ENCODE measurements at regions not wholly inside any gene's neighbourhood (a gene's known extent, or its start where the extent isn't known, plus 50 kb on each side); places are given as distances from the start of the nearest gene placed in this dataset.

- H3K4me3 ChIP-seq (ENCODE audit: low read depth, low read length) = no peak overlapping the region
- TF ChIP-seq, protein P1, sequence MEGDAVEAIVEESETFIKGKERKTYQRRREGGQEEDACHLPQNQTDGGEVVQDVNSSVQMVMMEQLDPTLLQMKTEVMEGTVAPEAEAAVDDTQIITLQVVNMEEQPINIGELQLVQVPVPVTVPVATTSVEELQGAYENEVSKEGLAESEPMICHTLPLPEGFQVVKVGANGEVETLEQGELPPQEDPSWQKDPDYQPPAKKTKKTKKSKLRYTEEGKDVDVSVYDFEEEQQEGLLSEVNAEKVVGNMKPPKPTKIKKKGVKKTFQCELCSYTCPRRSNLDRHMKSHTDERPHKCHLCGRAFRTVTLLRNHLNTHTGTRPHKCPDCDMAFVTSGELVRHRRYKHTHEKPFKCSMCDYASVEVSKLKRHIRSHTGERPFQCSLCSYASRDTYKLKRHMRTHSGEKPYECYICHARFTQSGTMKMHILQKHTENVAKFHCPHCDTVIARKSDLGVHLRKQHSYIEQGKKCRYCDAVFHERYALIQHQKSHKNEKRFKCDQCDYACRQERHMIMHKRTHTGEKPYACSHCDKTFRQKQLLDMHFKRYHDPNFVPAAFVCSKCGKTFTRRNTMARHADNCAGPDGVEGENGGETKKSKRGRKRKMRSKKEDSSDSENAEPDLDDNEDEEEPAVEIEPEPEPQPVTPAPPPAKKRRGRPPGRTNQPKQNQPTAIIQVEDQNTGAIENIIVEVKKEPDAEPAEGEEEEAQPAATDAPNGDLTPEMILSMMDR (IDR thresholded peaks at IDR 0.05; ENCODE audit: low read depth, low read length) = no peak
Observed at GRCh38 chr6:134451529-134451928, 133.6 kb upstream of the SGK1 start.

GRCh38 chr6:134449781-134450180 is 131.9 kb upstream of the SGK1 start:
- H3K4me3 ChIP-seq (ENCODE audit: low read depth, low read length) = no peak overlapping the region
- TF ChIP-seq, protein P1 (IDR thresholded peaks at IDR 0.05; ENCODE audit: low read depth, low read length) = no peak

GRCh38 chr6:134449004-134449403 is 131.1 kb upstream of the SGK1 start:
- TF ChIP-seq, protein P1 (IDR thresholded peaks at IDR 0.05; ENCODE audit: low read depth, low read length) = no peak
- no peak overlapping the region for H3K4me3 ChIP-seq (ENCODE audit: low read depth, low read length)

DNA sequence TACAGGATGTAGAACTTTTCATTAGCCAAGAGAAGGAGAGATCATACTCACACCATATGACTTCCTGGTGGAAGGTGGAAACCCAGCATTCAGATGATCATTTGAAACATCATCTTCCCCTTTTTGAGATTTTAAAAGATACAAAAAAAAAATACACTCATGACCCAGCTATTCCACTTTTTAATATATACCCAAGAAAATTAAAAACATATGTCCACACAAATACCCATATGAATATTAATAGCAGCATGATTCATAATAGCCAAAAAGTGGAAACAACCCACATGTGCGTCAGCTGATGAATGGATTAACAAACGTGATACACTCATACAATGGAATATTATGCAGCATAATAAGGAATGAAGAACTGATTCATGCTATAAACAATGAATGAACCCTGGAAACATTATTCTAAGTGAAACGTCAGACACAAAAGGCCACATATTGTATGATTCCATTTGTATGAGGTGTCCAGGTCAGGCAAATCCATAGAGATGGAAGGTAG is 130.0 kb upstream of the SGK1 start:
- H3K4me3 ChIP-seq (ENCODE audit: low read depth, low read length) = no peak overlapping the region
- TF ChIP-seq, protein P1 (IDR thresholded peaks at IDR 0.05; ENCODE audit: low read depth, low read length) = no peak

GRCh38 chr6:134447423-134447822 is 129.5 kb upstream of the SGK1 start:
- H3K4me3 ChIP-seq (ENCODE audit: low read depth, low read length) = no peak overlapping the region

GRCh38 chr6:134446896-134447295 is 129.0 kb upstream of the SGK1 start:
- H3K4me3 ChIP-seq (ENCODE audit: low read depth, low read length) = no peak overlapping the region
- TF ChIP-seq, protein P1 (IDR thresholded peaks at IDR 0.05; ENCODE audit: low read depth, low read length) = no peak

More at GRCh38 chr6:134447423-134447822, 129.5 kb upstream of the SGK1 start:
- TF ChIP-seq, protein P1 (IDR thresholded peaks at IDR 0.05; ENCODE audit: low read depth, low read length) = no peak

DNA sequence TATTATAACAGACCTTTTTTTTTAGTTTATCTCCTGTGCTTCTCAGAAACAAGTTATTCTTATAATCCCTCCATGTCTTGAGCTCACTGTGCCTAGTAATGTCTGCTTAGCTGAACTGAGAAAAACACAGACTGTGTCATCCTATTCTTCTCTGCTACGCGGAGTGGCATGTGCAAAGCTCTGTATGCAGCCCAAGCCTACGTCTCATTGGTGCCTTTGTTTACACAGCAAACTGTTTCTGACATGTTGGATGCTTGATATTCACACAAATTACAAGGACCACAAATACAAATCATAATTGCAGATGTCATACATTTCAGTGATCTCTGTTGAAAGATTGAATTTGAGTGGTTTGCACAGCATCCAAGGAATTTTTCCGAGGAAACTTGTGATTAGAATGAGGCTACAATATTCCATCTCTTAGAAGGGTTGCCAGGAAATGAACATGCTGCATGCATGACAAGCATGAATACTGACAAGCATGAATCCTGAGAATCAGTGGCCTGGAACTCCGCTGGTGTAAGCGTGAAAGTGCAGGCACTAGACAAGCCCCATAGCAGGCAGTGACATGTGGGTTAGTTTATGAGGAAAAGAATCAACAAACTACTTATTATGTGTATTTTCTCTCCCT is 128.4 kb upstream of the SGK1 start:
- TF ChIP-seq, protein P1 (IDR thresholded peaks at IDR 0.05; ENCODE audit: low read depth, low read length) = no peak
- no peak overlapping the region for H3K4me3 ChIP-seq (ENCODE audit: low read depth, low read length)
